Fibroblast of mammary gland (primary cell): ENCODE measurements at regions not wholly inside any gene's neighbourhood (a gene's known extent, or its start where the extent isn't known, plus 50 kb on each side); places are given as distances from the start of the nearest gene placed in this dataset.

ENCODE experiments used
- DNase-seq: peaks from one replicate; pipeline ENCODE4 v3.0.0-alpha.2; 2010; ENCODE audit warnings: low read depth
- H3K4me3 ChIP-seq: 2 replicates; pipeline ENCODE4 v1.5.1; 2011; ENCODE audit warnings: low read depth, mild to moderate bottlenecking, low read length, moderate library complexity; ENCODE audit not compliant: control insufficient read depth
- TF ChIP-seq, protein P1 (sequence below): conservative IDR thresholded peaks from 2 replicates; pipeline ENCODE4 v1.5.1; 2011; ENCODE audit warnings: low read depth, low read length, inconsistent platforms; ENCODE audit not compliant: control insufficient read depth, insufficient read depth

- H3K4me3 ChIP-seq: no peak overlapping the region
- TF ChIP-seq, protein P1, sequence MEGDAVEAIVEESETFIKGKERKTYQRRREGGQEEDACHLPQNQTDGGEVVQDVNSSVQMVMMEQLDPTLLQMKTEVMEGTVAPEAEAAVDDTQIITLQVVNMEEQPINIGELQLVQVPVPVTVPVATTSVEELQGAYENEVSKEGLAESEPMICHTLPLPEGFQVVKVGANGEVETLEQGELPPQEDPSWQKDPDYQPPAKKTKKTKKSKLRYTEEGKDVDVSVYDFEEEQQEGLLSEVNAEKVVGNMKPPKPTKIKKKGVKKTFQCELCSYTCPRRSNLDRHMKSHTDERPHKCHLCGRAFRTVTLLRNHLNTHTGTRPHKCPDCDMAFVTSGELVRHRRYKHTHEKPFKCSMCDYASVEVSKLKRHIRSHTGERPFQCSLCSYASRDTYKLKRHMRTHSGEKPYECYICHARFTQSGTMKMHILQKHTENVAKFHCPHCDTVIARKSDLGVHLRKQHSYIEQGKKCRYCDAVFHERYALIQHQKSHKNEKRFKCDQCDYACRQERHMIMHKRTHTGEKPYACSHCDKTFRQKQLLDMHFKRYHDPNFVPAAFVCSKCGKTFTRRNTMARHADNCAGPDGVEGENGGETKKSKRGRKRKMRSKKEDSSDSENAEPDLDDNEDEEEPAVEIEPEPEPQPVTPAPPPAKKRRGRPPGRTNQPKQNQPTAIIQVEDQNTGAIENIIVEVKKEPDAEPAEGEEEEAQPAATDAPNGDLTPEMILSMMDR: no peak
- no peak for DNase-seq
Measured at GRCh38 chr20:19026901-19027644, 185.4 kb upstream of the SLC24A3 start.

DNA sequence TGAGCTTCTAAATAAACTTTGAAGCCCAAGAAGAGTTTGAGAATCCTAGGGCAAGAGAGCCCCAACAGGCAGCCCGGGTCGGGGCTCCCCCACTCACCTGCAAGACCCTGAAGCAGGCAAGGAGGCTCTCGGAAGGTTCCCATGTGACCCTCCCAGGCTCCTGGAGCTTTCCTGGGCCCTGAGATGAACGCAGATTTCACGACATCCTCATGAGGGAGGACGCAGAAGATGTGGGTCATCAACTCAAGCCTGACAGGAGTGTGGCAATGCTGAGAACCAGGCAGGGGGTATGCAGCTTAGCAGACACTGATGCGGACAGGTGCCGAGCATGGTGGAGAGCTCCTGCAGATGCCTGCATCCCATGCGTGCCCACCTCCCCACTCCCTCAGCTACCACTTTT lies 184.5 kb upstream of the SLC24A3 start:
- DNase-seq: no peak
- TF ChIP-seq, protein P1: no peak
- no peak overlapping the region for H3K4me3 ChIP-seq

- TF ChIP-seq, protein P1: no peak
- H3K4me3 ChIP-seq: no peak overlapping the region
- DNase-seq: no peak
Measured at GRCh38 chr20:19041787-19042186, 170.7 kb upstream of the SLC24A3 start.

GRCh38 chr20:19045371-19045770 lies 167.1 kb upstream of the SLC24A3 start:
- DNase-seq: no peak
- no peak overlapping the region for H3K4me3 ChIP-seq
- TF ChIP-seq, protein P1: no peak

GRCh38 chr20:19047040-19047950 lies 165.1 kb upstream of the SLC24A3 start:
- DNase-seq: no peak
- H3K4me3 ChIP-seq: no peak overlapping the region
- TF ChIP-seq, protein P1: no peak

DNA sequence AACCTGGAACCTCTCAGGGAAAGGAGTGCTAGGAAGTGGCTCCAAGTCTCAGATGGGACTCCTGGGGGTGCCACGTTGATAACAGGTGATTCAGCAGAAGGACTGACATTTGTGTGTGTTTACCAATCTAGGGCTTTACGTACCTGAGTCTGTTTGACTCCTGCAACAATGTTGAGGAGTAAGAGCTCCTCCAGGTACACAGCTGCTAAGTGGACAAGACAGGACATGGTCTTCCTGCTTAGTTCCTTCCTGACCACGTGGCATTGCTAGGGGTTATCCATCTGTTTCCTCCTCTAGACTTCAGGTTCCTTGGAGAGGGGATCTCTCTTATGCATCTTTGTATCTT lies 164.5 kb upstream of the SLC24A3 start:
- no peak for DNase-seq
- no peak overlapping the region for H3K4me3 ChIP-seq
- TF ChIP-seq, protein P1: no peak
